ENCODE measurements at regions not wholly inside any gene's neighbourhood (a gene's known extent, or its start where the extent isn't known, plus 50 kb on each side); places are given as distances from the start of the nearest gene placed in this dataset.

GRCh38 chr6:78435671-78436070 is 431.7 kb upstream of the IRAK1BP1 start:
- TF ChIP-seq MAZ (IDR thresholded peaks at IDR 0.05; ENCODE audit: borderline replicate concordance, low read depth, low read length) (no peak), CTCF (conservative IDR thresholded peaks at IDR 0.05; ENCODE audit: low read depth, low read length) (no peak), USF2 (IDR thresholded peaks at IDR 0.05; ENCODE audit: low read depth, low read length) (no peak), POLR2A (IDR thresholded peaks at IDR 0.05; ENCODE audit: low read depth, low read length) (no peak), MAFK (IDR thresholded peaks at IDR 0.05; ENCODE audit: low read depth, low read length) (no peak), NFE2L2 (IDR thresholded peaks at IDR 0.05; ENCODE audit: low read depth, low read length) (no peak), MXI1 (IDR thresholded peaks at IDR 0.05; ENCODE audit: borderline replicate concordance, low read depth, low read length) (no peak), CEBPB (IDR thresholded peaks at IDR 0.05; ENCODE audit: low read depth, low read length) (no peak), SMC3 (IDR thresholded peaks at IDR 0.05; ENCODE audit: low read depth, low read length) (no peak)

Measured in IMR-90 (cell line).